Lower leg skin (tissue), 3 donors: ENCODE measurements at regions not wholly inside any gene's neighbourhood (a gene's known extent, or its start where the extent isn't known, plus 50 kb on each side); places are given as distances from the start of the nearest gene placed in this dataset.

Source experiments
- CTCF ChIP-seq, 3 donors: fragments of 450-650 bp; IDR thresholded peaks; one replicate each; pipeline ENCODE4 v1.5.1; 2016; ENCODE audit warnings: antibody characterized with exemption in 3 of 3, mild to moderate bottlenecking in 3 of 3, moderate library complexity in 2 of 3
- POLR2A ChIP-seq, 2 donors: fragments of 450-650 bp; IDR thresholded peaks; one replicate each; pipeline ENCODE4 v1.6.1; 2016 to 2017; ENCODE audit warnings: antibody characterized with exemption in 2 of 2, mild to moderate bottlenecking in 1 of 2, moderate library complexity in 1 of 2

GRCh38 chr22:42208362-42208761 lies 62.1 kb downstream of the TCF20 start:
- no peak for TF ChIP-seq POLR2A (IDR thresholded peaks at IDR 0.05)
- no peak for TF ChIP-seq CTCF (IDR thresholded peaks at IDR 0.05)
